ENCODE measurements at regions not wholly inside any gene's neighbourhood (a gene's known extent, or its start where the extent isn't known, plus 50 kb on each side); places are given as distances from the start of the nearest gene placed in this dataset.

GRCh38 chr5:174991847-174992246 is 267.5 kb downstream of the MSX2 start:
- Mint-ChIP-seq H3K4me3 (ENCODE audit: unreplicated experiment) (no peak overlapping the region), H3K4me1 (ENCODE audit: low read depth) (no peaks in the 10 kb centered on the region), H3K36me3 (ENCODE audit: low read depth) (no peaks in the 10 kb centered on the region), H3K9me3 (ENCODE audit: low read depth) (no peaks in the 10 kb centered on the region), H3K27me3 (ENCODE audit: low read depth) (peaks cover 3% of the 10 kb centered on the region), H3K27ac (ENCODE audit: unreplicated experiment) (no peak overlapping the region)
- TF ChIP-seq, protein P1, sequence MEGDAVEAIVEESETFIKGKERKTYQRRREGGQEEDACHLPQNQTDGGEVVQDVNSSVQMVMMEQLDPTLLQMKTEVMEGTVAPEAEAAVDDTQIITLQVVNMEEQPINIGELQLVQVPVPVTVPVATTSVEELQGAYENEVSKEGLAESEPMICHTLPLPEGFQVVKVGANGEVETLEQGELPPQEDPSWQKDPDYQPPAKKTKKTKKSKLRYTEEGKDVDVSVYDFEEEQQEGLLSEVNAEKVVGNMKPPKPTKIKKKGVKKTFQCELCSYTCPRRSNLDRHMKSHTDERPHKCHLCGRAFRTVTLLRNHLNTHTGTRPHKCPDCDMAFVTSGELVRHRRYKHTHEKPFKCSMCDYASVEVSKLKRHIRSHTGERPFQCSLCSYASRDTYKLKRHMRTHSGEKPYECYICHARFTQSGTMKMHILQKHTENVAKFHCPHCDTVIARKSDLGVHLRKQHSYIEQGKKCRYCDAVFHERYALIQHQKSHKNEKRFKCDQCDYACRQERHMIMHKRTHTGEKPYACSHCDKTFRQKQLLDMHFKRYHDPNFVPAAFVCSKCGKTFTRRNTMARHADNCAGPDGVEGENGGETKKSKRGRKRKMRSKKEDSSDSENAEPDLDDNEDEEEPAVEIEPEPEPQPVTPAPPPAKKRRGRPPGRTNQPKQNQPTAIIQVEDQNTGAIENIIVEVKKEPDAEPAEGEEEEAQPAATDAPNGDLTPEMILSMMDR (IDR thresholded peaks at IDR 0.05): no peak
- DNase-seq (ENCODE audit: low spot score): no peak

DNA sequence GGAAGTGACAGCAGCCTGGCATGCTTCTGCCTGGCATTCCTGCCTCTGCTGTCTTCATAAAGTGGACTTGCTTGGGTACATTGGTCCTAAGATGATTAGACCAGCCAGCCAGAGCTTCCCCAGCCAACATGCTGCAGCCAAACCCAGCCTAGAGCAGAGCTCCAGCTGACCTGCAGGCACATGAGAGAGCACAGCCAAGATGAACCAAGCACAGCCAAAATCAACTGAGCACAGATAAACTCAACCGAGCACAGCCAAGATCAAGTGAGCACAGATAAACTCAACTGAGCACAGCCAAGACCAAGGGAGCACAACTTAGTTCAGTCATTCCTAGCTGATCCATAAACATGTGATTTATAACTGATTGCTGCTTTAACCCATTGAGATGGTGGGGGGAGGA is 266.5 kb downstream of the MSX2 start:
- Mint-ChIP-seq H3K36me3 (ENCODE audit: low read depth) (no peaks in the 10 kb centered on the region), H3K27ac (ENCODE audit: unreplicated experiment) (no peak overlapping the region), H3K9me3 (ENCODE audit: low read depth) (no peaks in the 10 kb centered on the region), H3K27me3 (ENCODE audit: low read depth) (peaks cover 3% of the 10 kb centered on the region), H3K4me1 (ENCODE audit: low read depth) (no peaks in the 10 kb centered on the region), H3K4me3 (ENCODE audit: unreplicated experiment) (no peak overlapping the region)
- DNase-seq (ENCODE audit: low spot score): no peak
- TF ChIP-seq, protein P1 (IDR thresholded peaks at IDR 0.05): no peak

DNA sequence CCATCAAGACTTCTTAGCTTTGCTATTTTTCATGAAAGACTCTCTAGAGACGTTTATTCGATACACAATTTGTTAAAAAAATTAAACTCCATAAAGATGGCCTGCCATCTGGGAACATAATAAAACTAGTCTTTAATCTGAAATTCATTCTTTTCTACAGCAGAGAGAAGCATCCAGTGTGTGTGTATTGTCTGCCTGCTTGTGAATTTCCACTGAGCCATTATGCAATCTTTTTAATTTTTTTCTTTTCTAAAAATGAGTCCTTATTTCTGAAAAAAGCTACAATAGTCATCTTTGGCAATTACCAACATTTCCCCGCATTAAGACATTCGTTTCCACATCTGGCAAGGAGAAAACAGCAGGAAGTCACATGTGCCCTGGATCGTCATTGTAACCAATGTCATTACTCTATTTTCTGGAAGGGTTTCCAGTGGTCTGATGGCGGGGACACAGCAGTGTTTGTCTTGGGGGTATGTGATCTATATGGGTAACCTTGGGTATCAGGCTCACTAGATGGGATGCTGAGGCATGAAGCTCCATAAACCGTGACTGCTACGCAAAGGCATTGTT is 263.1 kb downstream of the MSX2 start:
- Mint-ChIP-seq H3K27me3 (ENCODE audit: low read depth) (peaks cover 3% of the 10 kb centered on the region), H3K4me3 (ENCODE audit: unreplicated experiment) (no peak overlapping the region), H3K4me1 (ENCODE audit: low read depth) (no peaks in the 10 kb centered on the region), H3K27ac (ENCODE audit: unreplicated experiment) (no peak overlapping the region), H3K9me3 (ENCODE audit: low read depth) (no peaks in the 10 kb centered on the region), H3K36me3 (ENCODE audit: low read depth) (no peaks in the 10 kb centered on the region)
- DNase-seq (ENCODE audit: low spot score): no peak
- TF ChIP-seq, protein P1 (IDR thresholded peaks at IDR 0.05): no peak

DNA sequence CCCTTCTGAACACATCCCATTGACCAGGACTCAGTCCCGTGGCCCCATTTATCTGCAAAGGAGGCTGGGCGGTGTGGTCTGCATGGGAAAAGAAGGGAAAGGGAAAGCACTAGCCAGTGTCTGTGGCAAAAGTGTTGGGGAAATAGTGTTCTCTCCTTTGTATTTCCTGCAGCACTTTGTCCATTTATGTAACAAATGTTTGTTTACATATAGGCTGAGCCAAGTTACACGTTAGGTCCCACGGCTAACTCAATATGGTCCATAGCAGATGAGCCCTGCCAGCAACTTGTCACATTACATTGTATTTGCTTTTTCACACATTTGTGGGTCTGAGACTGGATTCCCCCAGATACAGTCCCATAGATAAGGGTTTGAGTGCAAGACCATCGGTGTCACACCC is 260.5 kb downstream of the MSX2 start:
- H3K27ac Mint-ChIP-seq (ENCODE audit: unreplicated experiment): no peak overlapping the region
- H3K4me3 Mint-ChIP-seq (ENCODE audit: unreplicated experiment): no peak overlapping the region
- TF ChIP-seq, protein P1 (IDR thresholded peaks at IDR 0.05): no peak
- H3K4me1 Mint-ChIP-seq (ENCODE audit: low read depth): no peaks in the 10 kb centered on the region
- H3K27me3 Mint-ChIP-seq (ENCODE audit: low read depth): peaks cover 4% of the 10 kb centered on the region
- no peak for DNase-seq (ENCODE audit: low spot score)
- H3K9me3 Mint-ChIP-seq (ENCODE audit: low read depth): peaks cover under 1% of the 10 kb centered on the region
- no peaks in the 10 kb centered on the region for H3K36me3 Mint-ChIP-seq (ENCODE audit: low read depth)

DNA sequence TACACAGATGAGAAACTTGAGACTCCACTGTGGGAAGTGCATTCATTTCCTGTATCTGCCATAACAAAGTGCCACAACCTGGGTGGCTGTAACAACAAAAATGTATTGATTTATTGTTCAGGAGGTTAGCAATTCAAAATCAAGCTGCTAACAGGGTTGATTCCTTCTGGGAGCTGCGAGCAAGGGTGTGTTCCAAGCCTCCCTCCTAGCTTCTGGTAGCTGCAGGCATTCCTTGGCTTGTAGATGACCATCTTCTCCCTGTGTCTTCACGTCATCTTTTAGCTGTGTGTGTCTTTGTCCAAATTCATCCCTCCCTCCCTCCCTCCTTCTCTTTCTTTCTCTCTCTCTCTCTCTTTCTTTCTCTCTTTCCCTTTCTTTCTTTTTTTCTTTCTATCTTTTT is 258.1 kb downstream of the MSX2 start:
- H3K27ac Mint-ChIP-seq (ENCODE audit: unreplicated experiment): no peak overlapping the region
- H3K36me3 Mint-ChIP-seq (ENCODE audit: low read depth): no peaks in the 10 kb centered on the region
- H3K9me3 Mint-ChIP-seq (ENCODE audit: low read depth): peaks cover 10% of the 10 kb centered on the region
- DNase-seq (ENCODE audit: low spot score): no peak
- no peaks in the 10 kb centered on the region for H3K4me1 Mint-ChIP-seq (ENCODE audit: low read depth)
- peaks cover 6% of the 10 kb centered on the region for H3K27me3 Mint-ChIP-seq (ENCODE audit: low read depth)
- H3K4me3 Mint-ChIP-seq (ENCODE audit: unreplicated experiment): no peak overlapping the region
- TF ChIP-seq, protein P1 (IDR thresholded peaks at IDR 0.05): no peak
